Body of pancreas (tissue), 4 donors: ENCODE measurements at regions not wholly inside any gene's neighbourhood (a gene's known extent, or its start where the extent isn't known, plus 50 kb on each side); places are given as distances from the start of the nearest gene placed in this dataset.

ENCODE experiments used
- ATAC-seq: fragments of 150-250 bp; one replicate; pipeline ENCODE4 v1.9.1; 2016
- DNase-seq, 4 donors: peaks; one replicate each; pipeline ENCODE4 v3.0.0-alpha.2; 2019
- H3K27ac ChIP-seq, 4 donors: fragments of 200-600 bp; sonication (generic); 1 replicate in 3 of 4; 2 replicates in 1 of 4; pipeline versions ENCODE4 v1.5.1 to v1.6.1; 2016 to 2019; ENCODE audit warnings: mild to moderate bottlenecking in 1 of 4, mixed read lengths in 1 of 4, moderate library complexity in 1 of 4
- H3K27me3 ChIP-seq, 2 donors: fragments of 200-600 bp; sonication (generic); one replicate each; pipeline ENCODE4 v1.6.0; 2016; ENCODE audit warnings: mild to moderate bottlenecking in 1 of 2
- H3K36me3 ChIP-seq, 2 donors: fragments of 200-600 bp; sonication (generic); replicated peaks in 1 of 2; 2 replicates each; pipeline ENCODE4 v1.5.1; 2016; ENCODE audit warnings: low read depth in 2 of 2; ENCODE audit not compliant: insufficient read depth in 1 of 2
- H3K4me1 ChIP-seq: fragments of 200-600 bp; sonication (generic); one replicate; pipeline ENCODE4 v1.6.0; 2016
- H3K4me3 ChIP-seq, 2 donors: fragments of 200-600 bp; sonication (generic); 1 replicate in 1 of 2; 2 replicates in 1 of 2; pipeline ENCODE4 v1.5.1; 2016 to 2019
- H3K9me3 ChIP-seq, 3 donors: fragments of 200-600 bp; sonication (generic); 1 replicate in 2 of 3; 2 replicates in 1 of 3; pipeline ENCODE4 v1.5.1; 2016
- CTCF ChIP-seq, 7 experiments: fragments of 450-650 bp in 4 of 7; fragments of 200-600 bp in 3 of 7; sonication (generic) in 3 of 7; IDR thresholded peaks; one replicate each; pipeline ENCODE4 v1.5.1; 2016 to 2019; ENCODE audit warnings: antibody characterized with exemption in 7 of 7
- POLR2A ChIP-seq, 3 donors: fragments of 450-650 bp; IDR thresholded peaks; one replicate each; pipeline ENCODE4 v1.6.1; 2016; ENCODE audit warnings: antibody characterized with exemption in 3 of 3, mild to moderate bottlenecking in 2 of 3
- WGBS, 2 donors: methylation state at CpG; one replicate each; pipeline ENCODE4 v1.1.5; 2017; 5-methylcytosine and 5-hydroxymethylcytosine counted together
- intact Hi-C: fragments of 100-400 bp; cut with DNase I; formaldehyde crosslinking; loops from one replicate; pipeline ENCODE4 v1.15.1; 2023

- no peak for ATAC-seq
- Histone ChIP-seq H3K27ac (no peak overlapping the region), H3K27me3 (no peaks in the 10 kb centered on the region), H3K4me3 (no peak overlapping the region), H3K36me3 (no peaks in the 10 kb centered on the region), H3K9me3 (no peaks in the 10 kb centered on the region), H3K4me1 (no peaks in the 10 kb centered on the region)
- intact Hi-C loops: no loop called here
- DNase-seq: no peak
- no peak for TF ChIP-seq POLR2A (IDR thresholded peaks at IDR 0.05)
- no peak for TF ChIP-seq CTCF (IDR thresholded peaks at IDR 0.05)
- WGBS, 2 donors: 53 to 64% methylated on average over 5 of the region's 5 CpGs
Measured at GRCh38 chr21:38741950-38742256, 63.8 kb upstream of the ETS2 start.

- intact Hi-C loops: no loop called here
- no peaks in the 10 kb centered on the region for H3K4me1 ChIP-seq
- WGBS, 2 donors: 58 to 67% methylated on average over 1 of the region's 1 CpG
- TF ChIP-seq CTCF (IDR thresholded peaks at IDR 0.05) (no peak), POLR2A (IDR thresholded peaks at IDR 0.05) (no peak)
- no peaks in the 10 kb centered on the region for H3K9me3 ChIP-seq
- H3K27me3 ChIP-seq: no peaks in the 10 kb centered on the region
- H3K4me3 ChIP-seq: no peak overlapping the region
- ATAC-seq (no peak), DNase-seq (no peak)
- H3K36me3 ChIP-seq: no peaks in the 10 kb centered on the region
- no peak overlapping the region for H3K27ac ChIP-seq
Measured at GRCh38 chr21:38742580-38743260, 63.0 kb upstream of the ETS2 start.

- TF ChIP-seq CTCF (IDR thresholded peaks at IDR 0.05) (no peak), POLR2A (IDR thresholded peaks at IDR 0.05) (no peak)
- Histone ChIP-seq H3K4me3 (no peak overlapping the region), H3K4me1 (no peaks in the 10 kb centered on the region), H3K36me3 (no peaks in the 10 kb centered on the region), H3K27me3 (no peaks in the 10 kb centered on the region), H3K9me3 (no peaks in the 10 kb centered on the region), H3K27ac (no peak overlapping the region)
- peak; percentile 15 for ATAC-seq
- intact Hi-C loops: no loop called here
- DNase-seq: no peak
- WGBS, 2 donors: 52 to 65% methylated on average over 20 to 21 of the region's 21 CpGs
Measured at GRCh38 chr21:38743772-38744529, 61.8 kb upstream of the ETS2 start.

GRCh38 chr21:38744861-38745260, 60.9 kb upstream of the ETS2 start:
- H3K27ac ChIP-seq: no peak overlapping the region
- no peaks in the 10 kb centered on the region for H3K9me3 ChIP-seq
- TF ChIP-seq POLR2A (IDR thresholded peaks at IDR 0.05): no peak
- no peak for TF ChIP-seq CTCF (IDR thresholded peaks at IDR 0.05)
- no peak overlapping the region for H3K4me3 ChIP-seq
- intact Hi-C loops: no loop called here
- no peaks in the 10 kb centered on the region for H3K4me1 ChIP-seq
- H3K36me3 ChIP-seq: no peaks in the 10 kb centered on the region
- ATAC-seq (no peak), DNase-seq (no peak)
- 59 to 64% methylated on average over 2 of the region's 2 CpGs for WGBS, 2 donors
- no peaks in the 10 kb centered on the region for H3K27me3 ChIP-seq

- DNase-seq (no peak), ATAC-seq (no peak)
- intact Hi-C loops: no loop called here
- H3K4me3 ChIP-seq: no peak overlapping the region
- H3K27me3 ChIP-seq: no peaks in the 10 kb centered on the region
- no peak for TF ChIP-seq CTCF (IDR thresholded peaks at IDR 0.05)
- TF ChIP-seq POLR2A (IDR thresholded peaks at IDR 0.05): no peak
- no peaks in the 10 kb centered on the region for H3K9me3 ChIP-seq
- H3K27ac ChIP-seq: no peak overlapping the region
- WGBS, 2 donors: 14 to 20% methylated on average over 4 of the region's 4 CpGs
- no peaks in the 10 kb centered on the region for H3K36me3 ChIP-seq
- no peaks in the 10 kb centered on the region for H3K4me1 ChIP-seq
Measured at GRCh38 chr21:38747810-38748209, 57.9 kb upstream of the ETS2 start.
